Motor neuron (in vitro differentiated cells): ENCODE measurements at regions not wholly inside any gene's neighbourhood (a gene's known extent, or its start where the extent isn't known, plus 50 kb on each side); places are given as distances from the start of the nearest gene placed in this dataset.
"Not testable (repeated sequence)": the region's sequence is repeated elsewhere in the genome, so short reads cannot be mapped to it uniquely, and the experiment has no call there.

ENCODE experiments used
- ATAC-seq, 8 experiments: fragments of 200-7000 bp; cut with Tn5 transposase; replicated peaks in 6 of 8; 2 replicates each; pipeline ENCODE4 v1.8.0; 2021; ENCODE audit warnings: mild to moderate bottlenecking in 8 of 8, moderate library complexity in 8 of 8
- H3K27ac ChIP-seq, 2 donors: fragments of 250-450 bp; sonication (Bioruptor Pico); 2 replicates each; pipeline ENCODE4 v1.9.0; 2021; ENCODE audit warnings: antibody characterized with exemption in 2 of 2, mild to moderate bottlenecking in 2 of 2, moderate library complexity in 1 of 2
- H3K4me1 ChIP-seq, 2 donors: fragments of 250-450 bp; sonication (Bioruptor Pico); replicated peaks in 1 of 2; 2 replicates each; pipeline ENCODE4 v1.6.1; 2021; ENCODE audit warnings: antibody characterized with exemption in 2 of 2, mild to moderate bottlenecking in 2 of 2, moderate library complexity in 1 of 2
- H3K4me3 ChIP-seq, 5 donors: fragments of 250-450 bp; sonication (Bioruptor Pico); 2 replicates each; pipeline ENCODE4 v1.9.0; 2021; ENCODE audit warnings: antibody characterized with exemption in 5 of 5, mild to moderate bottlenecking in 5 of 5, moderate library complexity in 4 of 5
- WGBS, 10 experiments: fragments of 450-650 bp; shearing (Covaris generic); methylation state at CpG; one replicate each; pipeline ENCODE4 v1.0.0; 2022; 5-methylcytosine and 5-hydroxymethylcytosine counted together
- in situ Hi-C, 9 experiments: fragments of 400-800 bp; cut with MboI; loops; one replicate each; pipeline ENCODE4 v1.15.0; 2021; ENCODE audit warnings: low sequenced_read_pairs in 9 of 9, low pct_unique_long_range_greater_than_20kb in 2 of 9; ENCODE audit not compliant: unreplicated experiment in 9 of 9

GRCh38 chr3:166560253-166560652 is 723.0 kb upstream of the BCHE start:
- Histone ChIP-seq H3K4me1 (no peaks in the 10 kb centered on the region), H3K4me3 (no peak overlapping the region), H3K27ac (no peak overlapping the region)
- no peak for ATAC-seq
- 13 to 100% (median 75%) methylated on average over 1 to 7 of the region's 7 CpGs for WGBS, 10 experiments
- in situ Hi-C loops, result no loop called here

GRCh38 chr3:166556955-166557354 is 719.7 kb upstream of the BCHE start:
- ATAC-seq, result no peak
- H3K4me1 ChIP-seq, result peaks cover 0 to 13% of the 10 kb centered on the region in 2 donors
- in situ Hi-C loops, result no loop called here
- no peak overlapping the region for H3K27ac ChIP-seq
- WGBS, 10 experiments, result 0 to 100% (median 60%) methylated on average over 1 to 3 of the region's 3 CpGs; no CpG with 5 or more reads in 1 of the 10 experiments
- H3K4me3 ChIP-seq, result no peak overlapping the region

- H3K27ac ChIP-seq, result no peak overlapping the region
- H3K4me3 ChIP-seq, result no peak overlapping the region
- H3K4me1 ChIP-seq, result peaks cover 0 to 13% of the 10 kb centered on the region in 2 donors
- peak in 5 of 8 experiments; percentile 23 to 87 (median 77) for ATAC-seq
- in situ Hi-C loops, result no loop called here
- WGBS, 10 experiments, result 0 to 71% (median 17%) methylated on average over 1 of the region's 1 CpG; no CpG with 5 or more reads in 3 of the 10 experiments
Measured at GRCh38 chr3:166554023-166554422, 716.8 kb upstream of the BCHE start.

- H3K4me1 ChIP-seq, result no peaks in the 10 kb centered on the region
- in situ Hi-C loops, result no loop called here
- no peak overlapping the region for H3K27ac ChIP-seq
- no peak overlapping the region for H3K4me3 ChIP-seq
- ATAC-seq, result no peak
- 0 to 100% (median 50%) methylated on average over 1 to 2 of the region's 2 CpGs; no CpG with 5 or more reads in 1 of the 10 experiments for WGBS, 10 experiments
Measured at GRCh38 chr3:166533740-166534139, 696.5 kb upstream of the BCHE start.

GRCh38 chr3:166531730-166532129 is 694.5 kb upstream of the BCHE start:
- H3K4me1 ChIP-seq, result peaks cover 0 to 17% of the 10 kb centered on the region in 2 donors
- ATAC-seq, result no peak
- in situ Hi-C loops, result no loop called here
- no peak overlapping the region for H3K4me3 ChIP-seq
- H3K27ac ChIP-seq, result no peak overlapping the region

- in situ Hi-C loops, result no loop called here
- 0 to 80% (median 40%) methylated on average over 1 to 2 of the region's 2 CpGs; no CpG with 5 or more reads in 2 of the 10 experiments for WGBS, 10 experiments
- Histone ChIP-seq H3K4me1 (peaks cover 0 to 22% of the 10 kb centered on the region in 2 donors), H3K27ac (peak overlapping the region in 1 of 2 donors; percentile 4), H3K4me3 (no peak overlapping the region)
- ATAC-seq, result peak; percentile 16 to 91 (median 84)
Measured at GRCh38 chr3:166527325-166527724, 690.1 kb upstream of the BCHE start.

GRCh38 chr3:166526881-166527280 is 689.7 kb upstream of the BCHE start:
- in situ Hi-C loops, result no loop called here
- 0 to 80% (median 29%) methylated on average over 1 to 2 of the region's 2 CpGs; no CpG with 5 or more reads in 1 of the 10 experiments for WGBS, 10 experiments

GRCh38 chr3:166522017-166522416 is 684.8 kb upstream of the BCHE start:
- ATAC-seq, result no peak

More at GRCh38 chr3:166526881-166527280, 689.7 kb upstream of the BCHE start:
- no peak overlapping the region for H3K27ac ChIP-seq
- peaks cover 0 to 22% of the 10 kb centered on the region in 2 donors for H3K4me1 ChIP-seq
- no peak overlapping the region for H3K4me3 ChIP-seq
- peak in 5 of 8 experiments; percentile 92 to 97 (median 93) for ATAC-seq

GRCh38 chr3:166519443-166519842 is 682.2 kb upstream of the BCHE start:
- ATAC-seq, result no peak
- WGBS, 10 experiments, result 6 to 93% (median 64%) methylated on average over 2 of the region's 2 CpGs; no CpG with 5 or more reads in 2 of the 10 experiments
- in situ Hi-C loops, result no loop called here
- Histone ChIP-seq H3K4me3 (no peak overlapping the region), H3K27ac (no peak overlapping the region), H3K4me1 (no peaks in the 10 kb centered on the region)

More at GRCh38 chr3:166522017-166522416, 684.8 kb upstream of the BCHE start:
- WGBS, 10 experiments, result 8 to 83% (median 40%) methylated on average over 1 to 3 of the region's 3 CpGs; no CpG with 5 or more reads in 1 of the 10 experiments
- peaks cover 0 to 6% of the 10 kb centered on the region in 2 donors for H3K4me1 ChIP-seq
- no peak overlapping the region for H3K4me3 ChIP-seq
- no peak overlapping the region for H3K27ac ChIP-seq
- in situ Hi-C loops, result no loop called here

GRCh38 chr3:166518040-166518439 is 680.8 kb upstream of the BCHE start:
- 33 to 95% (median 86%) methylated on average over 1 to 2 of the region's 2 CpGs; no CpG with 5 or more reads in 3 of the 10 experiments for WGBS, 10 experiments
- no peak overlapping the region for H3K27ac ChIP-seq
- in situ Hi-C loops, result no loop called here
- H3K4me1 ChIP-seq, result no peaks in the 10 kb centered on the region
- no peak overlapping the region for H3K4me3 ChIP-seq
- ATAC-seq, result no peak

GRCh38 chr3:166510382-166510781 is 673.2 kb upstream of the BCHE start:
- H3K4me1 ChIP-seq, result peaks cover 0 to 3% of the 10 kb centered on the region in 2 donors
- no peak overlapping the region for H3K27ac ChIP-seq
- in situ Hi-C loops, result no loop called here
- 0 to 67% (median 33%) methylated on average over 1 to 2 of the region's 4 CpGs; no CpG with 5 or more reads in 6 of the 10 experiments for WGBS, 10 experiments
- no peak overlapping the region for H3K4me3 ChIP-seq
- peak in 1 of 8 experiments; percentile 18 for ATAC-seq

- 0 to 100% (median 83%) methylated on average over 1 to 2 of the region's 2 CpGs; no CpG with 5 or more reads in 3 of the 10 experiments for WGBS, 10 experiments
- H3K27ac ChIP-seq, H3K4me3 ChIP-seq, ATAC-seq, in situ Hi-C loops, H3K4me1 ChIP-seq: not testable (repeated sequence)
Measured at GRCh38 chr3:166500420-166500819, 663.2 kb upstream of the BCHE start.

GRCh38 chr3:166499636-166500035 is 662.4 kb upstream of the BCHE start:
- Histone ChIP-seq H3K27ac (no peak overlapping the region), H3K4me1 (no peaks in the 10 kb centered on the region), H3K4me3 (no peak overlapping the region)
- in situ Hi-C loops, result no loop called here
- WGBS, 10 experiments, result 0 to 100% (median 59%) methylated on average over 1 to 3 of the region's 3 CpGs; no CpG with 5 or more reads in 2 of the 10 experiments
- no peak for ATAC-seq

- Histone ChIP-seq H3K4me3 (no peak overlapping the region), H3K27ac (no peak overlapping the region), H3K4me1 (no peaks in the 10 kb centered on the region)
- ATAC-seq, result peak in 1 of 8 experiments; percentile 62
- in situ Hi-C loops, result no loop called here
- 7 to 94% (median 43%) methylated on average over 1 to 3 of the region's 3 CpGs; no CpG with 5 or more reads in 1 of the 10 experiments for WGBS, 10 experiments
Measured at GRCh38 chr3:166498446-166498845, 661.2 kb upstream of the BCHE start.
